GM12878 (cell line): ENCODE measurements at regions not wholly inside any gene's neighbourhood (a gene's known extent, or its start where the extent isn't known, plus 50 kb on each side); places are given as distances from the start of the nearest gene placed in this dataset.
A peak's percentile ranks its signal among the peaks of the same experiment; 100 is the strongest.

Experiments
- ATAC-seq: fragments of 200-7000 bp; cut with Tn5 transposase; 3 replicates; pipeline ENCODE4 v1.9.1; 2020; ENCODE audit warnings: mild to moderate bottlenecking, moderate library complexity
- BruUV-seq: library from RNA; stranded (reverse); fragments of 400-500 nt; replicated peaks from 2 replicates; lab custom pipeline; 2021; lab: Mats Ljungman, UMichigan
- CTCF ChIA-PET: fragments of 300-600 bp; sonication (Branson Sonifier 250); formaldehyde crosslinking; extraction: SDS; loops from one replicate; lab custom pipeline; 2021; ENCODE audit warnings: inconsistent platforms; lab: Yijun Ruan, JAX
- POLR2A ChIA-PET: fragments of 350-600 bp; formaldehyde crosslinking; extraction: SDS; loops from one replicate; lab custom pipeline; 2021; ENCODE audit warnings: inconsistent platforms; lab: Charles Lee
- RAD21 ChIA-PET: fragments of 300-600 bp; sonication (Branson Sonifier 250); formaldehyde crosslinking; loops from one replicate; lab custom pipeline; 2023; ENCODE audit warnings: antibody characterized with exemption; ENCODE audit not compliant: unreplicated experiment; lab: Charles Lee
- SMC1A ChIA-PET: fragments of 300-600 bp; sonication (Branson Sonifier 250); formaldehyde crosslinking; loops from one replicate; lab custom pipeline; 2023; ENCODE audit not compliant: unreplicated experiment, uncharacterized antibody; lab: Charles Lee
- DNase-seq: peaks from one replicate; pipeline ENCODE4 v3.0.0-alpha.2; 2011; ENCODE audit warnings: low read depth, low spot score
- FAIRE-seq: peaks from 3 replicates; lab custom pipeline; 2011; peaks lifted over from hg19 to GRCh38; lab: Jason Lieb, UNC
- H2AFZ ChIP-seq: 2 replicates; pipeline ENCODE4 v1.6.0; 2011; ENCODE audit warnings: low read depth, low read length, control low read depth; ENCODE audit not compliant: control insufficient read depth
- H3K27ac ChIP-seq: 2 replicates; pipeline ENCODE4 v1.5.1; 2011; ENCODE audit warnings: control low read depth; ENCODE audit not compliant: control insufficient read depth, insufficient read depth
- H3K27me3 ChIP-seq, 2 experiments: replicated peaks in 1 of 2; 2 replicates each; pipeline versions ENCODE4 v1.6.0 to v1.6.1; 2011; ENCODE audit warnings: low read length in 1 of 2; ENCODE audit not compliant: control insufficient read depth in 2 of 2, insufficient read depth in 2 of 2
- H3K36me3 ChIP-seq, 2 experiments: 2 replicates each; pipeline ENCODE4 v1.5.1; 2011; ENCODE audit warnings: low read length in 1 of 2; ENCODE audit not compliant: control insufficient read depth in 2 of 2, insufficient read depth in 2 of 2
- H3K4me1 ChIP-seq: 2 replicates; pipeline ENCODE4 v1.6.1; 2011; ENCODE audit warnings: mild to moderate bottlenecking, low read length, moderate library complexity, mixed read lengths; ENCODE audit not compliant: control insufficient read depth, insufficient read depth
- H3K4me2 ChIP-seq: 2 replicates; pipeline ENCODE4 v1.6.0; 2011; ENCODE audit warnings: control low read depth; ENCODE audit not compliant: control insufficient read depth, insufficient read depth
- H3K4me3 ChIP-seq: fragments of 200-600 bp; sonication (generic); 2 replicates; pipeline ENCODE4 v1.5.1; 2016
- H3K79me2 ChIP-seq: 2 replicates; pipeline ENCODE4 v1.6.0; 2011; ENCODE audit warnings: low read length; ENCODE audit not compliant: control insufficient read depth, insufficient read depth
- H3K9ac ChIP-seq: 2 replicates; pipeline ENCODE4 v1.8.0; 2011; ENCODE audit warnings: low read length, control low read depth, mixed read lengths; ENCODE audit not compliant: control insufficient read depth, insufficient read depth
- H3K9me3 ChIP-seq: replicated peaks from 3 replicates; pipeline ENCODE4 v1.5.1; 2011; ENCODE audit warnings: mild to moderate bottlenecking, low read length; ENCODE audit not compliant: control insufficient read depth, insufficient read depth
- H4K20me1 ChIP-seq: 2 replicates; pipeline ENCODE4 v1.6.0; 2011; ENCODE audit not compliant: control insufficient read depth, insufficient read depth
- NRF1 ChIP-seq: conservative IDR thresholded peaks from 2 replicates; pipeline ENCODE4 v1.6.1; 2011; ENCODE audit warnings: mild to moderate bottlenecking, low read depth, low read length, improper control_type of control experiment
- RAD51 ChIP-seq: fragments of 450-650 bp; IDR thresholded peaks from 2 replicates; pipeline ENCODE4 v1.6.1; 2016; ENCODE audit warnings: moderate library complexity, mild to moderate bottlenecking, inconsistent platforms
- RUNX3 ChIP-seq: IDR thresholded peaks from 2 replicates; pipeline ENCODE4 v1.6.1; 2012; ENCODE audit warnings: low read length, inconsistent platforms
- SUPT20H ChIP-seq: IDR thresholded peaks from 2 replicates; pipeline ENCODE4 v1.6.1; 2011; ENCODE audit warnings: low read depth, mild to moderate bottlenecking, low read length, moderate library complexity, borderline replicate concordance; ENCODE audit not compliant: control insufficient read depth
- ZNF207 ChIP-seq: fragments of 450-650 bp; IDR thresholded peaks from 2 replicates; pipeline ENCODE4 v1.6.1; 2014; ENCODE audit warnings: antibody characterized with exemption, mild to moderate bottlenecking, borderline replicate concordance
- ZNF384 ChIP-seq: IDR thresholded peaks from 2 replicates; pipeline ENCODE4 v1.6.1; 2012; ENCODE audit warnings: low read depth, mild to moderate bottlenecking, low read length, improper control_type of control experiment, borderline replicate concordance
- WGBS: methylation state at CpG from one replicate; pipeline ENCODE4 v1.1.6; 2016; ENCODE audit warnings: low lambda C conversion rate; ENCODE audit not compliant: insufficient replicate concordance, insufficient coverage; ENCODE audit errors: missing lambda C conversion rate; 5-methylcytosine and 5-hydroxymethylcytosine counted together
- in situ Hi-C: fragments of 300-500 bp; cut with MboI; formaldehyde crosslinking; loops from 9 replicates; pipeline ENCODE4 v1.14.3; 2018; ENCODE audit warnings: mixed read lengths
- intact Hi-C: fragments of 100-400 bp; cut with micrococcal nuclease; formaldehyde crosslinking; loops from one replicate; pipeline ENCODE4 v1.14.2; 2022; ENCODE audit not compliant: unreplicated experiment

GRCh38 chrX:45769761-45770582, 569.3 kb upstream of the DIPK2B start (continued):
- TF ChIP-seq SUPT20H = no peak
- TF ChIP-seq NRF1 = no peak
- TF ChIP-seq RUNX3 = 0 out of 2 replicates have a peak, but pooled peaks have one; percentile 16

- WGBS = 0% methylated on average over 6 of the region's 6 CpGs
- peaks cover 4% of the 10 kb centered on the region for H3K4me1 ChIP-seq
- no TSS peak for BruUV-seq
- FAIRE-seq (no peak), DNase-seq (no peak), ATAC-seq (no peak)
- ChIA-PET RAD21 (interaction anchor here (1.2 to 1.6 kb wide), 2 partner anchors 10 to 13 kb away, joined by 3 to 6 read pairs; no protein-coding TSS in a partner anchor), POLR2A (interaction anchor here (1.1 to 1.7 kb wide), 4 partner anchors 11 to 15 kb away, joined by 3 to 4 read pairs (median 4); no protein-coding TSS in a partner anchor), CTCF (interaction anchor here (1.1 to 1.4 kb wide), 2 partner anchors 12 to 15 kb away, joined by 3 to 5 read pairs; no protein-coding TSS in a partner anchor), SMC1A (interaction anchor here (0.6 to 4.3 kb wide), 7 partner anchors 8 to 101 kb away, joined by 3 to 20 read pairs (median 4); no protein-coding TSS in a partner anchor)
- 0 out of 4 replicates have a peak, but pooled peaks cover 0 to 3% of the 10 kb centered on the region in 2 experiments for H3K27me3 ChIP-seq
- no peak overlapping the region for H2AFZ ChIP-seq
- H3K4me3 ChIP-seq = peak overlapping the region; percentile 49
- H3K79me2 ChIP-seq = no peaks in the 10 kb centered on the region
- intact Hi-C loops (no loop called here), in situ Hi-C loops (loop anchor here (25.0 kb wide), 1 partner anchor 881 kb away; no protein-coding TSS in a partner anchor)
- H3K9ac ChIP-seq = no peak overlapping the region
- no peaks in the 10 kb centered on the region for H4K20me1 ChIP-seq
- no peaks in the 10 kb centered on the region for H3K9me3 ChIP-seq
- no peaks in the 10 kb centered on the region for H3K36me3 ChIP-seq
- peak overlapping the region; percentile 62 for H3K4me2 ChIP-seq
- H3K27ac ChIP-seq = no peak overlapping the region
- TF ChIP-seq ZNF207 = no peak
- 0 out of 2 replicates have a peak, but pooled peaks have one; percentile 31 for TF ChIP-seq RAD51
- no peak for TF ChIP-seq ZNF384
These were observed 568.1 kb upstream of the DIPK2B start for GRCh38 chrX:45768666-45769236.
